GM19468 (cell line): ENCODE measurements at regions not wholly inside any gene's neighbourhood (a gene's known extent, or its start where the extent isn't known, plus 50 kb on each side); places are given as distances from the start of the nearest gene placed in this dataset.
"Not testable (repeated sequence)": the region's sequence is repeated elsewhere in the genome, so short reads cannot be mapped to it uniquely, and the experiment has no call there.

Experiments
- ATAC-seq: cut with Tn5 transposase; IDR thresholded peaks from one replicate; pipeline ENCODE4 v1.9.1; 2021; ENCODE audit warnings: mild to moderate bottlenecking, moderate library complexity, moderate number of reproducible peaks; ENCODE audit not compliant: unreplicated experiment; ENCODE audit errors: extremely low read depth

- ATAC-seq = not testable (repeated sequence)
These were observed 1465.9 kb downstream of the SPATA31A7 start for GRCh38 chr9:62655705-62656104.

- ATAC-seq = not testable (repeated sequence)
These were observed 1473.1 kb downstream of the SPATA31A7 start for GRCh38 chr9:62662733-62663507.

- not testable (repeated sequence) for ATAC-seq
These were observed 1473.7 kb downstream of the SPATA31A7 start for GRCh38 chr9:62663512-62663911.

GRCh38 chr9:62667137-62667824 is 1477.4 kb downstream of the SPATA31A7 start:
- ATAC-seq = not testable (repeated sequence)

GRCh38 chr9:62677016-62677415 is 1487.2 kb downstream of the SPATA31A7 start:
- not testable (repeated sequence) for ATAC-seq

- ATAC-seq = peak; percentile 49
These were observed 1488.5 kb downstream of the SPATA31A7 start for GRCh38 chr9:62678336-62678735.

GRCh38 chr9:62679020-62679419 is 1489.2 kb downstream of the SPATA31A7 start:
- not testable (repeated sequence) for ATAC-seq

- ATAC-seq = peak; percentile 63
These were observed 1495.2 kb downstream of the SPATA31A7 start for GRCh38 chr9:62684833-62685647.

- not testable (repeated sequence) for ATAC-seq
These were observed 1496.5 kb downstream of the SPATA31A7 start for GRCh38 chr9:62686313-62686712.

GRCh38 chr9:62693019-62693418 is 1503.2 kb downstream of the SPATA31A7 start:
- not testable (repeated sequence) for ATAC-seq

GRCh38 chr9:62711317-62711716 is 1521.5 kb downstream of the SPATA31A7 start:
- not testable (repeated sequence) for ATAC-seq

GRCh38 chr9:62725580-62725979 is 1535.7 kb downstream of the SPATA31A7 start:
- ATAC-seq = not testable (repeated sequence)

- peak; percentile 96 for ATAC-seq
These were observed 1540.6 kb downstream of the SPATA31A7 start for GRCh38 chr9:62730229-62731000.

- ATAC-seq = not testable (repeated sequence)
These were observed 1541.2 kb downstream of the SPATA31A7 start for GRCh38 chr9:62731015-62731414.

GRCh38 chr9:62737004-62737606 is 1547.3 kb downstream of the SPATA31A7 start:
- ATAC-seq = not testable (repeated sequence)

GRCh38 chr9:62737915-62738314 is 1548.1 kb downstream of the SPATA31A7 start:
- ATAC-seq = not testable (repeated sequence)

GRCh38 chr9:62745774-62746529 is 1556.1 kb downstream of the SPATA31A7 start:
- ATAC-seq = not testable (repeated sequence)
